ENCODE measurements at regions not wholly inside any gene's neighbourhood (a gene's known extent, or its start where the extent isn't known, plus 50 kb on each side); places are given as distances from the start of the nearest gene placed in this dataset.

- no peak for TF ChIP-seq SP1 (IDR thresholded peaks at IDR 0.05)
- no peak for TF ChIP-seq FOXK2 (IDR thresholded peaks at IDR 0.05)
- TF ChIP-seq BHLHE40 (IDR thresholded peaks at IDR 0.05; ENCODE audit: borderline replicate concordance): no peak
- TF ChIP-seq NFRKB (IDR thresholded peaks at IDR 0.05): no peak
Measured at GRCh38 chr4:177099211-177099610, 210.5 kb upstream of the NEIL3 start.

Measured in HEK293T (cell line).